ENCODE measurements at regions not wholly inside any gene's neighbourhood (a gene's known extent, or its start where the extent isn't known, plus 50 kb on each side); places are given as distances from the start of the nearest gene placed in this dataset.
"Not testable (repeated sequence)": the region's sequence is repeated elsewhere in the genome, so short reads cannot be mapped to it uniquely, and the experiment has no call there.

DNA sequence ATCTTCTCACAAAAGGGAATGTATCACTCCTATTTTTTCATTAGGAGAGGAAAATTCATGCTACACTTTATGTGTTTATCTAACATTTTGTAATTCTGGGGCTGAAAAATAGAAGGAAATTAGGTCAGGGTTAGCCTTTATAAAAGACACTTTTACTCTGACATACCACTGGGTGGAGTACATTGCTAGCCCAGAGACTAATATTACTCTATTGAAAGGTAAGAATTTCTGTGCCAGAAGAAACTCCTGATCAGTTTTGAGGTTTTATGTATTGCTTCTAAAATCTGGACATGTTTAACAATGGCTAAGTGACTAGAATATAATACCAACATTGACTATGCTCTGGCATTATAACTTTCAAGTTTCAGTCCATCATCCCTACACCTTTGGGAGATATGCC is 724.6 kb downstream of the USP25 start:
- Histone ChIP-seq H3K9ac (ENCODE audit: low read depth, low read length) (no peak overlapping the region), H3K36me3 (ENCODE audit: insufficient read depth, low read length) (no peaks in the 10 kb centered on the region), H3K9me3 (ENCODE audit: control insufficient read depth, insufficient read depth, low read length) (no peaks in the 10 kb centered on the region), H3K4me1 (ENCODE audit: insufficient read depth, low read length) (no peaks in the 10 kb centered on the region)

DNA sequence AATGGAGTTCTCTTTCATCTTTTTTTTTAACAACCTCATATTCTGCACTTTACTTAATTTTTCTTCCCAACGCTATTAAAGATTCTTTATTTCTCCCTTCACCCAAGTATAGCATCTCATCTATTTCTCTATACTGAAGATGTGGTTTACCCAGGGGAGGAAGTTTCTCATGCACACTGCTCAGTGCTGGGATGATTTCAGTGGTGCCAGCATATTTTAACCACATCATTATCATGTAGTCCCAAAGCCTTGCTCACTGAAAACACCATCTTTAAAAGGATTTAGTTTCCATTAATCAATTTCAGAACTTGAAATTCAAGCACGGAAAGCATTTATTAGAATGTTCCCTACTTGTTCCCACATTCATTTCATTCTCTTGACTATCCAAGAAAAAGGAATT is 725.7 kb downstream of the USP25 start:
- Histone ChIP-seq H3K9ac (ENCODE audit: low read depth, low read length) (no peak overlapping the region), H3K4me1 (ENCODE audit: insufficient read depth, low read length) (no peaks in the 10 kb centered on the region), H3K36me3 (ENCODE audit: insufficient read depth, low read length) (no peaks in the 10 kb centered on the region), H3K9me3 (ENCODE audit: control insufficient read depth, insufficient read depth, low read length) (no peaks in the 10 kb centered on the region)

DNA sequence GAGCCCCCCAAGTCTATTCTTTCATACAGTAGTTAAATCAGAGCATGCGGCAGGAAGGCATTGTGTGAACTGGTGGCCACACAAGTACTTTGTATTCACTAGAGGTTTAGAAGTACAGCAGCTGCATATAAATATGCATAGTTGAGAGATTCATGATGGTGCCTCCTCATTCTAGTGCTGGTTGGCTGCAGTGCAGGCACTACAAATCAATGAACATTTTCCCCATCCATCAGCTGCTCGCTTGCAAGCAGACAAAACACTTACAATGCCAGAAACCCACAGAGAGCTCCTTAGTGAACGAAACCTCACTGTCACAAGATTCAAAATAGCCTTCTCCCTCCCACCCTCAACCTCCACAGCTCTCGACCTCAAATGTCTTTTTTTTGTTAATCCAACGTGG is 726.2 kb downstream of the USP25 start:
- no peak overlapping the region for H3K9ac ChIP-seq (ENCODE audit: low read depth, low read length)
- H3K36me3 ChIP-seq (ENCODE audit: insufficient read depth, low read length): no peaks in the 10 kb centered on the region
- no peaks in the 10 kb centered on the region for H3K4me1 ChIP-seq (ENCODE audit: insufficient read depth, low read length)
- H3K9me3 ChIP-seq (ENCODE audit: control insufficient read depth, insufficient read depth, low read length): no peaks in the 10 kb centered on the region

DNA sequence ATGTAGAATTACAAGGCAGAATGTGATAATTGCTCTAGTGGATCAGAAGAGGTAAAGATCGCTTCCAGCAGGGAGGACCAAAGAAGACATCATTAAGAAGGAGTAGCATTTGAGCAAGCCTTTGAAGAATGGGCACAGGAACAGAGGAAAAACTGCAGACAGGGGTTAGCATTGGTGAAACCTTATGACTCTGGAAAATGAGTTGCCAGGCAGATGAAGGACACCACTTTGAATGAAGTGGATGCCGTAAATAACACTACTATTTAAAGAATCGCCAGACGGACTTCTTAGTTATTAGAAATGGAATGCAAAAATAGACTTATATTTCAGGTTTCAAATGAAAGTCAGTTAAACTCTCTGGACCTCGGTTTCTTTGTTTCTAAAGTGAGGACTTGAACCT is 727.7 kb downstream of the USP25 start:
- Histone ChIP-seq H3K4me1 (ENCODE audit: insufficient read depth, low read length) (no peaks in the 10 kb centered on the region), H3K9ac (ENCODE audit: low read depth, low read length) (no peak overlapping the region), H3K9me3 (ENCODE audit: control insufficient read depth, insufficient read depth, low read length) (no peaks in the 10 kb centered on the region), H3K36me3 (ENCODE audit: insufficient read depth, low read length) (no peaks in the 10 kb centered on the region)

DNA sequence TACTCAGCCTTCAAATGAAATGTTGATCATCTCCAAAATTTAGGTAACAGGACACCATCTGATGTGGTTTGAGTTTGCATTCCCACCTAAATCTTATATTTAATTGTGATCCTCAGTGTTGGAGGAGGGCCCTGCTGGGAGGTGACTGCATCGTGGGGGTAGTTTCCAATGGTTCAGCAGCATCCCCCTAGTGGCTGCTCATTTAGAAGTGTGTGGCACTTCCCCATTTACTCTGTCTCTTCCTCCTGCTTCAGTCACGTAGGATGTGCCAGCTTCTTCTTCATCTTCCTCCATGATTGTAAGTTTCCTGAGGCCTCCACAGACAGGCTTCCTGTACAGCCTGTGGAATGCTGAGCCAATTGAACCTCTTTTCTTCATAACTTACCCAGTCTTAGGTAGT is 731.2 kb downstream of the USP25 start:
- Histone ChIP-seq H3K36me3 (ENCODE audit: insufficient read depth, low read length) (no peaks in the 10 kb centered on the region), H3K9me3 (ENCODE audit: control insufficient read depth, insufficient read depth, low read length) (peaks cover 7% of the 10 kb centered on the region; the same call in 1 of the 2 replicates), H3K9ac (ENCODE audit: low read depth, low read length) (no peak overlapping the region), H3K4me1 (ENCODE audit: insufficient read depth, low read length) (no peaks in the 10 kb centered on the region)

DNA sequence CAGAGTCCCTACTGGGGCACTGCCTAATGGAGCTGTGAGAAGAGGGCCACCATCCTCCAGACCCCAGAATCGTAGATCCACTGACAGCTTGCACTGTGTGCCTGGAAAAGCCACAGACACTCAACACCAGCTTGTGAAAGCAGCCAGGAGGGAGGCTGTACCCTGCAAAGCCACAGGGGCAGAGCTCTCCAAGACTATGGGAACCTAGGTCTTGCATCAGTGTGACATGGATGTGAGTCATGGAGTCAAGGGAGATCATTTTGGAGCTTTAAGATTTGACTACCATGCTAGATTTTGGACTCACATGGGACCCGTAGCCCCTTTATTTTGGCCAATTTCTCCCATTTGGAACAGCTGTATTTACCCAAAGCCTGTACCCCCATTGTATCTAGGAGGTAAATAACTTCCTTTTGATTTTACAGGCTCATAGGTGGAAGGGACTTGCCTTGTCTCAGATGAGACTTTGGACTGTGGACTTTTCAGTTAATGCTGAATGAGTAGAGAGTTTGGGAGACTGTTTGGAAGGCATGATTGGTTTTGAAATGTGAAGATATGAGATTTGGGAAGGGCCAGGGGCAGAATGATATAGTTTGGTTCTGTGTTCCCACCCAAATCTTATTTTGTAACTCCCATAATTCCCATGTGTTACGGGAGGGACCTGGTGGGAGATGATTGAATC is 734.6 kb downstream of the USP25 start:
- not testable (repeated sequence) for H3K9ac ChIP-seq (ENCODE audit: low read depth, low read length); H3K9me3 ChIP-seq (ENCODE audit: control insufficient read depth, insufficient read depth, low read length); H3K4me1 ChIP-seq (ENCODE audit: insufficient read depth, low read length); H3K36me3 ChIP-seq (ENCODE audit: insufficient read depth, low read length)

DNA sequence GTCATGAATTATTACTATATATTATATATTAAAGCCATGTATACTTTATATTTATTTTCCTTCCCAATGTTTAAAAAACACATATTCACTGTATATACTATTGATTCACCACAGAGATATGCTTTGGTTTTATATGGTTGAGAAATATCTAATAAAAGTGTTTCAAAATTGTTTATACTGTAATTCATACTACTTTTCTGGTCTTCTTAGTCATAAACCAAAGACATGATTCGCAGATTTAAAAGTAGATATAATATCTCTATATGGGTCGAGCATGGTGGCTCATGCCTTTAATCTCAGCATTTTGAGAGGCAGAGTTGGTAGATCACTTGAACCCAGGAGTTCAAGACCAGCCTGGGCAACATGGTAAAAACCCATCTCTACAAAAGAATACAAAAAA is 738.4 kb downstream of the USP25 start:
- no peaks in the 10 kb centered on the region for H3K4me1 ChIP-seq (ENCODE audit: insufficient read depth, low read length)
- H3K9ac ChIP-seq (ENCODE audit: low read depth, low read length): no peak overlapping the region
- H3K36me3 ChIP-seq (ENCODE audit: insufficient read depth, low read length): no peaks in the 10 kb centered on the region
- peaks cover 7% of the 10 kb centered on the region; the same call in 1 of the 2 replicates for H3K9me3 ChIP-seq (ENCODE audit: control insufficient read depth, insufficient read depth, low read length)

DNA sequence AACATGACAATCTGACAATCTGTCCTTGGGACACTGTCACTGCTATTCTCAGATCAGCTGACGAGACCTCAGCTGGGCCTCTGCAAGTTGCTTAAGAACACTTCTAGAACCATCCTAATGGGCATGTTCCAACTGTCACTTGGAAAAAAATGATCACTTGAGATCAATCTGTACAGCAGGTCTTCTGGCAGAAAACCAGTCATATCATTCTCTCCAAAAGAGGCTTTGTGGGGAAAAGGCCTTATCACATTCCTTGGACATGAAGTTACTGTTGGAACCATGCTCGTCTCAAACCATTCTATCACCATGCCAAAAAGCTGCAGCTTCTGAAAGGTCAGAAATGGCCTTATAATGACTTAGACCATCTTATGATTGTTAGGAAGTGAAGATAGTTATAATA is 744.2 kb downstream of the USP25 start:
- H3K36me3 ChIP-seq (ENCODE audit: insufficient read depth, low read length): no peaks in the 10 kb centered on the region
- no peaks in the 10 kb centered on the region for H3K9me3 ChIP-seq (ENCODE audit: control insufficient read depth, insufficient read depth, low read length)
- H3K4me1 ChIP-seq (ENCODE audit: insufficient read depth, low read length): no peaks in the 10 kb centered on the region
- H3K9ac ChIP-seq (ENCODE audit: low read depth, low read length): no peak overlapping the region

DNA sequence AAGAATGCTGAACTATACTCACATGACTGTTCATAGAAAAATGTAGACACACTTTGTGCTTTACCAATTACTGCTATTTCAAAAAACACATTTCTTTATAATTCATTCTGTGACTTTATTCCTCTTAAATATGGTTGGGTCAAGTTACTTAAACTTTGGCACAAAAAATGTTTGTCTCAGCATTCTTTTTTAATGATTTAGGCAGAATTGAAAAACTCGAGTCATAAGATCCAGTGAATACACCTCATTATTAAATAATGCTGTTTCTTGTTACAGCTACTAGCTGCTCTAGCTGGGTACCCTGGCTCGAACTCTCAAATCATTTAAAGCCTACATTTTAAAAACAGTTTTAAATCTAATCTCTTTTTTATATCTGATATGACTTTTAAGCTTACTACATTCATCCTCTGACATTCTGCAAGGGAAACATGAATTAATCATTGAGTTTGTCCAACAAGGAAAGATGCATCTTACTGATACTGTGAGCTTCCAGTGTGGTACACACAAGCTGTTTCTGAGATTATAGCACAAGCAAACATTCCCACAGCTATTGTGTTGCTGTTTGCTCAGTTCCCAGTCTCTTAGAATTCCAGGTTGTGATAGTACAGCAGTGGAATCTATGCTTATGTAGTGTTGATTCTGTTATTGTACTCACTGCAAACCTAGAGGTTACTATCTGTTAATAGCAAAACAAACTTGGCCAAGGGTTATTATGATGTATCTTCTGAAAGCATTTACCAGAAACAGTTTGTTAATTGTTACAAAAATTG is 746.5 kb downstream of the USP25 start:
- Histone ChIP-seq H3K36me3 (ENCODE audit: insufficient read depth, low read length) (no peaks in the 10 kb centered on the region), H3K9me3 (ENCODE audit: control insufficient read depth, insufficient read depth, low read length) (no peaks in the 10 kb centered on the region; the same call in 1 of the 2 replicates), H3K9ac (ENCODE audit: low read depth, low read length) (no peak overlapping the region), H3K4me1 (ENCODE audit: insufficient read depth, low read length) (no peaks in the 10 kb centered on the region)

DNA sequence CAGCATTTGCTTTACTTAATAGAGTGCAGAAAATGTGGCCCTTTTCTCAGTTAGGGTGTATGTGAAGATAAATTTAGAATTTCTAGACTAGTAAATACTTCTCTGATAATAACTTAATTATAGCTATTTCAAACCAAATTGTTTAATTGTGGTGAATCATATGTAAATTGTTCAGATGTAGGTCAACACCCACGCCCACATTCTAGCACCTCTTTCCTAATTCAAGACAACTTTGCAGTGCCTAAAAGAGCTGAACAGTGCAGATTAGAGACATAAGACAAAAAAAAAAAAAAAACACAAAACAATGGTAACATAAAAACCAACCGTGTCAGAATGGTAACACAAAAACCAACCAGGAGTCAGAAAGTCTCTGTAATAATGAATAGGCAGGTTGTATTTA is 758.3 kb downstream of the USP25 start:
- no peak overlapping the region for H3K9ac ChIP-seq (ENCODE audit: low read depth, low read length)
- no peaks in the 10 kb centered on the region for H3K36me3 ChIP-seq (ENCODE audit: insufficient read depth, low read length)
- H3K9me3 ChIP-seq (ENCODE audit: control insufficient read depth, insufficient read depth, low read length): no peaks in the 10 kb centered on the region
- peaks cover 5% of the 10 kb centered on the region; the same call in 1 of the 2 replicates for H3K4me1 ChIP-seq (ENCODE audit: insufficient read depth, low read length)

DNA sequence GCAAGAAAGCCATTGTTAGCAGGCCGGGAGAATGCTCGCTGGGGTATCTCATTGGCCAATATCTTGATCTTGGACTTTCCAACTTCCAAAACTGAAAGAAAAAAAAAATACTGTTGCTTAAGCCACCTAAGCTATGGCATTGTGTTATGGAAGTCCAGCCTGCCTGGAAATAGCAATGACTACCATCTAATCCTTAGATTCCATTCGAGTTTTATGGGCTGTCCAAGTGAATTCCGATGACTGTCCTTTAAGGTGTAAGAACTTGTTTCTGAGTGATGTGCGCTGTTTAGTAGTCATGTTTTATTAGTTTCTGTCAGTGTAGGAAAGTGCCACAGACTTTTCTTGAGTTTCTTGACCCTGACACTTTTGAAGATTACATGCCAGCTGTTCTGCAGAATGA is 762.6 kb downstream of the USP25 start:
- peaks cover 5% of the 10 kb centered on the region; the same call in 1 of the 2 replicates for H3K4me1 ChIP-seq (ENCODE audit: insufficient read depth, low read length)
- H3K9ac ChIP-seq (ENCODE audit: low read depth, low read length): no peak overlapping the region

DNA sequence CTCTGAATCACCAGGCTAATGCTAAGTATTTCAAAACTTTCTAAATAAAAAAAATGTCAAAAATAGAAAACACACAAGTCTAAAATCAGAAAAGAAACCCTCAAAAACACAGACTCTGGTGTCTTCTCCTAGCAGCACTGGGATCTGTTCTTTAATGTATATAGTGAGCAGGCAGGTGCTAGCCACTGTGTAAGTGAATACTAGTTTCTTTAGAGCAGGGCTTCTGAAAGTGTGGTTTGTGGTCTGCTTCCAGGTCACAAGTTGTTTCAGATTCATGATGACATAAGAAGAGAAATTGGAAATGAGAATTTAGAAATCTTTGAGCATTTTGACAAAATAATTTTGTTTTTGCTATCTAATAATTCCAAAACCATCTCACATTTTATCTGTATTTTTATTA is 763.1 kb downstream of the USP25 start:
- no peaks in the 10 kb centered on the region for H3K9me3 ChIP-seq (ENCODE audit: control insufficient read depth, insufficient read depth, low read length)
- H3K36me3 ChIP-seq (ENCODE audit: insufficient read depth, low read length): no peaks in the 10 kb centered on the region
- no peak overlapping the region for H3K9ac ChIP-seq (ENCODE audit: low read depth, low read length)
- peaks cover 5% of the 10 kb centered on the region; the same call in 1 of the 2 replicates for H3K4me1 ChIP-seq (ENCODE audit: insufficient read depth, low read length)

More for the DNA sequence above, 762.6 kb downstream of the USP25 start:
- no peaks in the 10 kb centered on the region for H3K9me3 ChIP-seq (ENCODE audit: control insufficient read depth, insufficient read depth, low read length)
- no peaks in the 10 kb centered on the region for H3K36me3 ChIP-seq (ENCODE audit: insufficient read depth, low read length)

DNA sequence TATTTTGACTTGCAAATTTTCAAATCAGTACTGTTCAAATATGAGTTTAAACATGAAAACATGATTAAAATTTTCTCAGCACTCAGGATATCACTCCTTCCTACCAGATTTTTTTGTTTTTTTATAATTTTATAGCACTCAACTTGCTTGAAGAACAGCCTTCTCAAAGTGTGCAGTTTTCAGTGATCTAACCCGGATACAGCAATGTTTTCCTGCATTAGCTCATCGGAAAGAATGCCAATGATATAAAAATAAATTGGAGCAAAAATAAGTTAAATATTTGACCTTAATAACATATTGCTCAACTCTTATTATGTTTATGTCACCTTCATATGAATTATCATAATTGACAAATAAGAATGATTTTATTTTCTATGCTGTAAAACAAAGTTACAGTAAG is 766.8 kb downstream of the USP25 start:
- Histone ChIP-seq H3K36me3 (ENCODE audit: insufficient read depth, low read length) (no peaks in the 10 kb centered on the region), H3K4me1 (ENCODE audit: insufficient read depth, low read length) (peaks cover 2% of the 10 kb centered on the region; the same call in 1 of the 2 replicates), H3K9me3 (ENCODE audit: control insufficient read depth, insufficient read depth, low read length) (no peaks in the 10 kb centered on the region), H3K9ac (ENCODE audit: low read depth, low read length) (no peak overlapping the region)

DNA sequence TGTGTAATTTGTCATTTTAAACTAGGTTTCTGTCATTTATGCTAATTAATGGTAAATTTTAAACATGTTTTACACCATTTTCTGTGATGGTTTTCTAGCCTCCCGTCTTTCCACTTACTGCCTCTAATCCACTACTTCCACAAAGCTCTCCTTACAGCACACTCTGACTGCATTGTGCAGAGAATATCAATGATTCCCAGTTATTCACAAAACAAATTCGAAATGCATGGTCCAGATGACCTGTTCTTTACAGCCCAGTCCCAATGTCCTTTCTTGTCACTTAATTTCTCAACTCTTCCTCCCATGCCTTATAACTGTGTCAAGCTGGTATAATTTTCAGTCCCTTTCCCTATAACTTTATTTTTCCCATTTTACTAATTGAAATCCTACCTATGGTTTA is 770.5 kb downstream of the USP25 start:
- no peaks in the 10 kb centered on the region for H3K4me1 ChIP-seq (ENCODE audit: insufficient read depth, low read length)
- H3K9ac ChIP-seq (ENCODE audit: low read depth, low read length): no peak overlapping the region
- no peaks in the 10 kb centered on the region for H3K9me3 ChIP-seq (ENCODE audit: control insufficient read depth, insufficient read depth, low read length)
- no peaks in the 10 kb centered on the region for H3K36me3 ChIP-seq (ENCODE audit: insufficient read depth, low read length)

DNA sequence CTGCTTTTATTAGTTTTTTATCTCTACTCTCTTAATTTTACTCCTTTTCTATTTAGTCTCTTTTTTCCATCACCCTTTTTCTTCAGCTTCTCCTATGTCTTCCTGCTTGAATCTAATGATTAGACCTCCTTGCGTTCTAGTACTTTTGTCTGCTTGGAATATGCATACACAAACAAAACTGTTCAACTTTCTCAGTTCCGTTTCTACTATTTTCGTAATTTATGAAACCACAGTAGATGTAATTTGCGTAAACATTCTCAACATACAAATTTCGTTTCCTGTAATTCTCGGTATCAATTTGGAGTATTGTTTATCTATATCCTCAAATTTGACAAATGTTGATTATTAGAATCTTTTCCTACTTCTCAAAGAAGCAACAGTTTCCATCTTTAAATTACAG is 772.5 kb downstream of the USP25 start:
- Histone ChIP-seq H3K9me3 (ENCODE audit: control insufficient read depth, insufficient read depth, low read length) (no peaks in the 10 kb centered on the region), H3K36me3 (ENCODE audit: insufficient read depth, low read length) (no peaks in the 10 kb centered on the region), H3K4me1 (ENCODE audit: insufficient read depth, low read length) (no peaks in the 10 kb centered on the region), H3K9ac (ENCODE audit: low read depth, low read length) (no peak overlapping the region)

Data from ES-I3 (cell line).